ENCODE measurements at regions not wholly inside any gene's neighbourhood (a gene's known extent, or its start where the extent isn't known, plus 50 kb on each side); places are given as distances from the start of the nearest gene placed in this dataset.

DNA sequence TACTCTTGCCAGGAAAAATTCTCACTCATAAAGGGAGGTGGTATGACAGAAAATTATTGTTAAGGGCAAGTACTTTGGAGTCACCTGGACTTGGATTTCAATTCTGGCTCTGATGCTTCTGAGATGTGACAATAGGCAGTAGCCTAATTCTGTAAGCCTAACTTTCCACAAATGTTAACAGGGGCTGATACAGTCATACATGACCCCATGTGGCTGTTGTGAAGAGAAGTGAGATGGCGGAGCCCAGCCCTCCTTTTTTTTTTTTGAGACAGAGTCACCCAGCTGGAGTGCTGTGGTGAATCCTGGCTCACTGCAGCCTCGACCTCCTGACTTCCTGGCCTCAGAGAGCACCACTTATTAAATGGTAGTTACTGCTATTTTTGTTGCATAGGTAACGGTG, 54.4 kb upstream of the IRF2 start:
- no peak for DNase-seq (ENCODE audit: low spot score)

DNA sequence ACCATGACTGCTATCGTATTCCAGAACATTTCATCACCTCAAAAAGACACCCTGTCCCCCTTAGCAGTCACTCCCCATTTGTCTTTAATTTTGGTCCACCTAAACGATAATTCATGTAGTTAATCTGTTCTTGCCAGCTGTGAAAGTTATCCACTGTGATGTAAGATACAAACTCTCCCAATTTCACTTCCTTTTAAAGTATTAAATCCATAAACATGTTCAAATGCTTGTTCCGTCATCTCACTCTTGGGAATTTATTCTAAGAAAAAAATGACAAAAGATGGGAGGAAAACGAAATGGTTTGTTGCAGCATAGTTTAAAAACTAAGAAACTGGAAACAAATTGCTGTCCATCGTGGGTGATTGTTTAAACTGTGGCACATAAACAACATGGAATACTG, 53.7 kb upstream of the IRF2 start:
- no peak for DNase-seq (ENCODE audit: low spot score)

DNA sequence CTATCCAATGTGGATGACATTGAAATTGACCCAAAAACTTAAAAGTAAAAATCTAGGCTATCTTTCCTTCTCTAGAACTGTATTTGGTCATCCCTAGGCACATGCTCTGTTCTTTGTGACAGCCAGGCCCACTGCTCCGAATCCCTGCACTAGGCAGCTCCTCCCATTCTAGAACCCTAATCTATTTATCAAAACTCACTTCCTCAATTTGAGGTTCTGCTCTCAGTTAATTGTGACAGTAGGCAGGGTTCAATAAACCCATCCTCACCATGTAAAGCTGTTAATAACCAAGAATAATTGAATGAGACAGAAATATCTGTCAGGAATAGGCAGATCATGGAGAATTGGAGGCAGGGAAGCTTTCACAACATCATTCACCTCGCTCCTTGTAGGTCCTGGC, 51.9 kb upstream of the IRF2 start:
- DNase-seq (ENCODE audit: low spot score), result no peak
